Cardiac fibroblast (primary cell): ENCODE measurements at regions not wholly inside any gene's neighbourhood (a gene's known extent, or its start where the extent isn't known, plus 50 kb on each side); places are given as distances from the start of the nearest gene placed in this dataset.

ENCODE experiments used
- DNase-seq, 2 donors: peaks; one replicate each; pipeline versions ENCODE4 v3.0.0 to v3.0.0-alpha.2; 2010; ENCODE audit warnings: low read depth in 2 of 2
- H3K4me3 ChIP-seq, 2 donors: replicated peaks in 1 of 2; 1 replicate in 1 of 2; 2 replicates in 1 of 2; pipeline ENCODE4 v1.5.1; 2011; ENCODE audit warnings: low read depth in 2 of 2, low read length in 2 of 2, mild to moderate bottlenecking in 2 of 2, moderate library complexity in 1 of 2
- CTCF ChIP-seq: IDR thresholded peaks from one replicate; pipeline ENCODE4 v1.5.1; 2011; ENCODE audit warnings: low read depth, mild to moderate bottlenecking, low read length, inconsistent platforms

- DNase-seq = no peak
- TF ChIP-seq CTCF = no peak
- no peak overlapping the region for H3K4me3 ChIP-seq
These were observed 553.8 kb upstream of the JAG1 start for GRCh38 chr20:11227602-11228001.

- TF ChIP-seq CTCF = no peak
- DNase-seq = peak; percentile 98
- H3K4me3 ChIP-seq = no peak overlapping the region
These were observed 556.0 kb upstream of the JAG1 start for GRCh38 chr20:11229772-11230171.

GRCh38 chr20:11230999-11231398, 557.2 kb upstream of the JAG1 start:
- no peak overlapping the region for H3K4me3 ChIP-seq
- no peak for TF ChIP-seq CTCF
- peak in 1 of 2 donors; percentile 40 for DNase-seq

- no peak overlapping the region for H3K4me3 ChIP-seq
- no peak for DNase-seq
- no peak for TF ChIP-seq CTCF
These were observed 558.2 kb upstream of the JAG1 start for GRCh38 chr20:11231742-11232648.

- no peak for TF ChIP-seq CTCF
- DNase-seq = no peak
- no peak overlapping the region for H3K4me3 ChIP-seq
These were observed 559.1 kb upstream of the JAG1 start for GRCh38 chr20:11232896-11233295.

- no peak for TF ChIP-seq CTCF
- H3K4me3 ChIP-seq = no peak overlapping the region
- DNase-seq = peak; percentile 18 to 22
These were observed 560.4 kb upstream of the JAG1 start for GRCh38 chr20:11234181-11234580.
